ENCODE measurements at regions not wholly inside any gene's neighbourhood (a gene's known extent, or its start where the extent isn't known, plus 50 kb on each side); places are given as distances from the start of the nearest gene placed in this dataset.
"Not testable (repeated sequence)": the region's sequence is repeated elsewhere in the genome, so short reads cannot be mapped to it uniquely, and the experiment has no call there.

- TF ChIP-seq CTCF (IDR thresholded peaks at IDR 0.05; ENCODE audit: low read depth, low read length), result no peak
- in situ Hi-C loops (cut with HindIII; ENCODE audit: low sequenced_read_pairs), result no loop called here
- H3K4me3 ChIP-seq (ENCODE audit: low read depth, low read length), result no peak overlapping the region
- DNase-seq (ENCODE audit: low read depth, low spot score), result no peak
Measured at GRCh38 chr14:44741431-44741830, 220.3 kb downstream of the KLHL28 start.

GRCh38 chr14:44736326-44736725 lies 225.4 kb downstream of the KLHL28 start:
- in situ Hi-C loops (cut with HindIII; ENCODE audit: low sequenced_read_pairs), result no loop called here

GRCh38 chr14:44732144-44732543 lies 225.1 kb upstream of the FSCB start:
- no peak for DNase-seq (ENCODE audit: low read depth, low spot score)
- H3K4me3 ChIP-seq (ENCODE audit: low read depth, low read length), result no peak overlapping the region
- in situ Hi-C loops (cut with HindIII; ENCODE audit: low sequenced_read_pairs), result no loop called here
- no peak for TF ChIP-seq CTCF (IDR thresholded peaks at IDR 0.05; ENCODE audit: low read depth, low read length)

More at GRCh38 chr14:44736326-44736725, 225.4 kb downstream of the KLHL28 start:
- no peak overlapping the region for H3K4me3 ChIP-seq (ENCODE audit: low read depth, low read length)
- no peak for TF ChIP-seq CTCF (IDR thresholded peaks at IDR 0.05; ENCODE audit: low read depth, low read length)
- no peak for DNase-seq (ENCODE audit: low read depth, low spot score)

GRCh38 chr14:44730860-44731259 lies 223.8 kb upstream of the FSCB start:
- in situ Hi-C loops (cut with HindIII; ENCODE audit: low sequenced_read_pairs), result no loop called here
- no peak for TF ChIP-seq CTCF (IDR thresholded peaks at IDR 0.05; ENCODE audit: low read depth, low read length)
- no peak for DNase-seq (ENCODE audit: low read depth, low spot score)
- H3K4me3 ChIP-seq (ENCODE audit: low read depth, low read length), result no peak overlapping the region

- DNase-seq (ENCODE audit: low read depth, low spot score); H3K4me3 ChIP-seq (ENCODE audit: low read depth, low read length); in situ Hi-C loops (cut with HindIII; ENCODE audit: low sequenced_read_pairs): not testable (repeated sequence)
Measured at GRCh38 chr14:44721395-44721794, 214.3 kb upstream of the FSCB start.

- H3K4me3 ChIP-seq (ENCODE audit: low read depth, low read length), result no peak overlapping the region
- no peak for TF ChIP-seq CTCF (IDR thresholded peaks at IDR 0.05; ENCODE audit: low read depth, low read length)
- in situ Hi-C loops (cut with HindIII; ENCODE audit: low sequenced_read_pairs), result no loop called here
- DNase-seq (ENCODE audit: low read depth, low spot score), result no peak
Measured at GRCh38 chr14:44720707-44721106, 213.6 kb upstream of the FSCB start.

- no peak overlapping the region for H3K4me3 ChIP-seq (ENCODE audit: low read depth, low read length)
- DNase-seq (ENCODE audit: low read depth, low spot score), result no peak
- TF ChIP-seq CTCF (IDR thresholded peaks at IDR 0.05; ENCODE audit: low read depth, low read length), result no peak
- in situ Hi-C loops (cut with HindIII; ENCODE audit: low sequenced_read_pairs), result no loop called here
Measured at GRCh38 chr14:44712024-44712815, 205.1 kb upstream of the FSCB start.

Measured in astrocyte of the spinal cord (primary cell).